ENCODE measurements at regions not wholly inside any gene's neighbourhood (a gene's known extent, or its start where the extent isn't known, plus 50 kb on each side); places are given as distances from the start of the nearest gene placed in this dataset.

GRCh38 chr5:124436294-124436693, 310.1 kb downstream of the ZNF608 start:
- Mint-ChIP-seq H3K4me1 (peaks cover 9% of the 10 kb centered on the region), H3K27ac (no peak overlapping the region), H3K4me3 (no peak overlapping the region), H3K9me3 (ENCODE audit: insufficient read depth) (no peaks in the 10 kb centered on the region), H3K27me3 (no peaks in the 10 kb centered on the region)
- H3K4me1 ChIP-seq (ENCODE audit: control insufficient read depth in 2 of 2, insufficient read depth in 2 of 2, low read length in 2 of 2) = peaks cover 7 to 12% of the 10 kb centered on the region in 2 donors
- H3K79me2 ChIP-seq (ENCODE audit: control insufficient read depth, insufficient read depth, low read length) = no peaks in the 10 kb centered on the region
- ATAC-seq (ENCODE audit: low read depth) (no peak), DNase-seq (no peak)
- TF ChIP-seq EZH2 (IDR thresholded peaks at IDR 0.05; ENCODE audit: borderline replicate concordance, insufficient read depth, low read depth, low read length, poor library complexity, severe bottlenecking) (no peak), CTCF (IDR thresholded peaks at IDR 0.05) (no peak)
- no peaks in the 10 kb centered on the region for H4K20me1 ChIP-seq (ENCODE audit: control insufficient read depth, insufficient read depth, low read length, poor library complexity, severe bottlenecking)
- no peak overlapping the region for H3K27ac ChIP-seq (ENCODE audit: low read length in 2 of 2)
- ChIA-PET CTCF (no interaction called here), POLR2A (no interaction called here)
- no peak overlapping the region for H3K9ac ChIP-seq (ENCODE audit: low read length)
- no peaks in the 10 kb centered on the region for H3K36me3 ChIP-seq (replicated peaks in 1 of 2; ENCODE audit: control extremely low read depth in 1 of 2, control insufficient read depth in 1 of 2, extremely low read depth in 1 of 2, insufficient read depth in 2 of 2, low read length in 1 of 2)
- no peak overlapping the region for H3K4me3 ChIP-seq (ENCODE audit: control extremely low read depth in 1 of 5, extremely low read depth in 1 of 5, insufficient read depth in 1 of 5, low read depth in 2 of 5, low read length in 4 of 5)
- WGBS (ENCODE audit: insufficient coverage) = no CpG with 5 or more reads among the region's 2 CpGs
- H3K9me3 ChIP-seq (ENCODE audit: control extremely low read depth in 1 of 3, control insufficient read depth in 2 of 3, insufficient read depth in 1 of 3, low read length in 2 of 3) = peaks cover 2 to 4% (median 3%) of the 10 kb centered on the region in 3 donors
- no peak overlapping the region for H3K4me2 ChIP-seq (replicated peaks; ENCODE audit: low read depth, low read length, poor library complexity, severe bottlenecking)
- intact Hi-C loops (cut with micrococcal nuclease) = no loop called here
- H3K27me3 ChIP-seq (replicated peaks in 1 of 4; ENCODE audit: control extremely low read depth in 1 of 4, control insufficient read depth in 3 of 4, insufficient read depth in 4 of 4, low read length in 3 of 4) = no peaks in the 10 kb centered on the region
- no peak overlapping the region for H2AFZ ChIP-seq (ENCODE audit: insufficient read depth, low read depth, low read length, poor library complexity, severe bottlenecking)

GRCh38 chr5:124433170-124433569, 313.3 kb downstream of the ZNF608 start:
- no peaks in the 10 kb centered on the region for H3K4me1 ChIP-seq (ENCODE audit: control insufficient read depth in 2 of 2, insufficient read depth in 2 of 2, low read length in 2 of 2)
- no peak overlapping the region for H2AFZ ChIP-seq (ENCODE audit: insufficient read depth, low read depth, low read length, poor library complexity, severe bottlenecking)
- DNase-seq (no peak), ATAC-seq (ENCODE audit: low read depth) (no peak)
- H3K27ac ChIP-seq (ENCODE audit: low read length in 2 of 2) = no peak overlapping the region
- peaks cover 2 to 10% (median 3%) of the 10 kb centered on the region in 3 donors for H3K9me3 ChIP-seq (ENCODE audit: control extremely low read depth in 1 of 3, control insufficient read depth in 2 of 3, insufficient read depth in 1 of 3, low read length in 2 of 3)
- ChIA-PET POLR2A (no interaction called here), CTCF (no interaction called here)
- Mint-ChIP-seq H3K4me3 (no peak overlapping the region), H3K27ac (no peak overlapping the region), H3K27me3 (no peaks in the 10 kb centered on the region), H3K9me3 (ENCODE audit: insufficient read depth) (peaks cover 5% of the 10 kb centered on the region), H3K4me1 (peaks cover 1% of the 10 kb centered on the region)
- intact Hi-C loops (cut with micrococcal nuclease) = no loop called here
- no peak overlapping the region for H3K4me2 ChIP-seq (replicated peaks; ENCODE audit: low read depth, low read length, poor library complexity, severe bottlenecking)
- no peak overlapping the region for H3K4me3 ChIP-seq (ENCODE audit: control extremely low read depth in 1 of 5, extremely low read depth in 1 of 5, insufficient read depth in 1 of 5, low read depth in 2 of 5, low read length in 4 of 5)
- whole genome bisulfite sequencing (ENCODE audit: insufficient coverage) = no CpG with 5 or more reads among the region's 1 CpG
- H3K27me3 ChIP-seq (replicated peaks in 1 of 4; ENCODE audit: control extremely low read depth in 1 of 4, control insufficient read depth in 3 of 4, insufficient read depth in 4 of 4, low read length in 3 of 4) = no peaks in the 10 kb centered on the region
- H4K20me1 ChIP-seq (ENCODE audit: control insufficient read depth, insufficient read depth, low read length, poor library complexity, severe bottlenecking) = no peaks in the 10 kb centered on the region
- H3K9ac ChIP-seq (ENCODE audit: low read length) = no peak overlapping the region
- H3K36me3 ChIP-seq (replicated peaks in 1 of 2; ENCODE audit: control extremely low read depth in 1 of 2, control insufficient read depth in 1 of 2, extremely low read depth in 1 of 2, insufficient read depth in 2 of 2, low read length in 1 of 2) = no peaks in the 10 kb centered on the region
- no peak for TF ChIP-seq EZH2 (IDR thresholded peaks at IDR 0.05; ENCODE audit: borderline replicate concordance, insufficient read depth, low read depth, low read length, poor library complexity, severe bottlenecking)
- TF ChIP-seq CTCF (IDR thresholded peaks at IDR 0.05) = no peak
- H3K79me2 ChIP-seq (ENCODE audit: control insufficient read depth, insufficient read depth, low read length) = no peaks in the 10 kb centered on the region
